Astrocyte (in vitro differentiated cells and primary cell): ENCODE measurements at regions not wholly inside any gene's neighbourhood (a gene's known extent, or its start where the extent isn't known, plus 50 kb on each side); places are given as distances from the start of the nearest gene placed in this dataset.
A peak's percentile ranks its signal among the peaks of the same experiment; 100 is the strongest.

ENCODE experiments used
- DNase-seq: peaks from one replicate; pipeline ENCODE4 v3.0.0-alpha.2; 2010; ENCODE audit warnings: low read depth
- FAIRE-seq: peaks from 2 replicates; lab custom pipeline; 2011; peaks lifted over from hg19 to GRCh38; lab: Jason Lieb, UNC
- H2AFZ ChIP-seq: 2 replicates; pipeline ENCODE4 v1.6.0; 2012; ENCODE audit warnings: low read depth, low read length, inconsistent platforms
- H3K27ac ChIP-seq: 2 replicates; pipeline ENCODE4 v1.5.1; 2011; ENCODE audit warnings: low read depth, low read length, inconsistent platforms
- H3K27me3 ChIP-seq: 2 replicates; pipeline ENCODE4 v1.6.0; 2011; ENCODE audit warnings: low read length, inconsistent platforms; ENCODE audit not compliant: insufficient read depth
- H3K36me3 ChIP-seq: 2 replicates; pipeline ENCODE4 v1.5.1; 2011; ENCODE audit warnings: low read length, inconsistent platforms; ENCODE audit not compliant: insufficient read depth
- H3K4me1 ChIP-seq: 2 replicates; pipeline ENCODE4 v1.5.1; 2011; ENCODE audit warnings: low read length, inconsistent platforms; ENCODE audit not compliant: insufficient read depth
- H3K4me2 ChIP-seq: 2 replicates; pipeline ENCODE4 v1.6.0; 2012; ENCODE audit warnings: low read length, inconsistent platforms
- H3K4me3 ChIP-seq: 2 replicates; pipeline ENCODE4 v1.5.1; 2011; ENCODE audit warnings: low read depth, mild to moderate bottlenecking, low read length, inconsistent platforms; ENCODE audit not compliant: insufficient read depth
- H3K79me2 ChIP-seq: 2 replicates; pipeline ENCODE4 v1.6.0; 2012; ENCODE audit warnings: mild to moderate bottlenecking, low read length, inconsistent platforms; ENCODE audit not compliant: insufficient read depth
- H3K9ac ChIP-seq: 2 replicates; pipeline ENCODE4 v1.6.0; 2012; ENCODE audit warnings: mild to moderate bottlenecking, low read length, inconsistent platforms
- H3K9me3 ChIP-seq: 2 replicates; pipeline ENCODE4 v1.5.1; 2012; ENCODE audit warnings: low read depth, mild to moderate bottlenecking, low read length, inconsistent platforms; ENCODE audit not compliant: insufficient read depth
- H4K20me1 ChIP-seq: 2 replicates; pipeline ENCODE4 v1.6.0; 2012; ENCODE audit warnings: low read length, inconsistent platforms; ENCODE audit not compliant: insufficient read depth
- H3K27ac Mint-ChIP-seq: one replicate; pipeline ENCODE4 v1.8.0; 2021; ENCODE audit warnings: mild to moderate bottlenecking, mixed read lengths; ENCODE audit not compliant: unreplicated experiment
- H3K27me3 Mint-ChIP-seq: one replicate; pipeline ENCODE4 v1.8.0; 2021; ENCODE audit warnings: low read depth, mixed read lengths; ENCODE audit not compliant: unreplicated experiment
- H3K36me3 Mint-ChIP-seq: one replicate; pipeline ENCODE4 v1.8.0; 2021; ENCODE audit warnings: low read depth, mixed read lengths; ENCODE audit not compliant: unreplicated experiment
- H3K4me1 Mint-ChIP-seq: one replicate; pipeline ENCODE4 v1.8.0; 2021; ENCODE audit warnings: low read depth, mixed read lengths; ENCODE audit not compliant: unreplicated experiment
- H3K4me3 Mint-ChIP-seq: one replicate; pipeline ENCODE4 v1.8.0; 2021; ENCODE audit warnings: mild to moderate bottlenecking, moderate library complexity, mixed read lengths; ENCODE audit not compliant: unreplicated experiment
- H3K9me3 Mint-ChIP-seq: one replicate; pipeline ENCODE4 v1.8.0; 2021; ENCODE audit warnings: mild to moderate bottlenecking, mixed read lengths; ENCODE audit not compliant: unreplicated experiment
- EZH2 ChIP-seq: IDR thresholded peaks from 2 replicates; pipeline ENCODE4 v1.6.1; 2012; ENCODE audit warnings: mild to moderate bottlenecking, low read length, inconsistent platforms; ENCODE audit not compliant: insufficient read depth
- TF ChIP-seq, protein P1 (sequence below): IDR thresholded peaks from 2 replicates; pipeline ENCODE4 v1.5.1; 2011; ENCODE audit warnings: low read depth, mild to moderate bottlenecking, inconsistent platforms, low read length, moderate library complexity; ENCODE audit not compliant: insufficient read depth

DNA sequence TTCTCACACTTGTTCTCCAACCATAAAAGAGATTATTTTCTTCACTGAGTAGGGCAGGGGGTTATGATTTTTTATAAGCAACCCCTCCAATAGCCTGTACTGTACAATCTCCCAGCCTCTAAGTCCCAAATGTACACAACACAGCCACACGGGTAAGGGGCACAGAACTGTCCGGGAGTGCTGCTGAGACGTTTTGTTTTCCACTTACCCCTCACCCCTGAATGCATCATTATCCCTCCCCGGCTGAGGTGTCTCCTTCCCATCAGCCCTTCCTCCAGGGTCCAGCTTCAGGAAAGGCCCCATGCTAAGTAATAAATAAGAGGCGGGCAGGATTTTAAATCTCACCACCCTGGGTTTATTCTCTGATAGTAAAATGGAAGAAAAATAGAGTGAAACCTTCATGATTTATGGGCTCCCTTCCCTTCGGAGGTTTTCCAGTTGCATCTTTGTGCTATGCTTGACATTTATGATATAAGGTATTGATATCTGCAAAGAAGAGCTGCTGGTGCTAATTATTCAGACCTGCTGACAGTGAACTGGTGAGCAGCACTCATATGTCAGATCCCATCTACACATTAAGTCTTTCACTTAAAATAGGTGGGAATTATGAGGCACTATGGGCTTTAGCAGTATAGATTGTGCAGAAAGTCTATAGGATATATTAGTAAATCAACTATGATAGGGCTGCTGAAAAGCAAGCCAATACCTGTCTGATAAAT, 67.2 kb upstream of the MEGF10 start:
- FAIRE-seq (no peak), DNase-seq (no peak)
- H3K79me2 ChIP-seq, result no peaks in the 10 kb centered on the region
- H3K9me3 ChIP-seq, result no peaks in the 10 kb centered on the region
- Mint-ChIP-seq H3K4me3 (no peak overlapping the region), H3K4me1 (peaks cover 3% of the 10 kb centered on the region), H3K27me3 (no peaks in the 10 kb centered on the region), H3K9me3 (no peaks in the 10 kb centered on the region), H3K27ac (no peak overlapping the region), H3K36me3 (no peaks in the 10 kb centered on the region)
- no peak overlapping the region for H3K27ac ChIP-seq
- H2AFZ ChIP-seq, result peak overlapping the region; percentile 26
- no peaks in the 10 kb centered on the region for H3K36me3 ChIP-seq
- TF ChIP-seq EZH2, result no peak
- TF ChIP-seq, protein P1, sequence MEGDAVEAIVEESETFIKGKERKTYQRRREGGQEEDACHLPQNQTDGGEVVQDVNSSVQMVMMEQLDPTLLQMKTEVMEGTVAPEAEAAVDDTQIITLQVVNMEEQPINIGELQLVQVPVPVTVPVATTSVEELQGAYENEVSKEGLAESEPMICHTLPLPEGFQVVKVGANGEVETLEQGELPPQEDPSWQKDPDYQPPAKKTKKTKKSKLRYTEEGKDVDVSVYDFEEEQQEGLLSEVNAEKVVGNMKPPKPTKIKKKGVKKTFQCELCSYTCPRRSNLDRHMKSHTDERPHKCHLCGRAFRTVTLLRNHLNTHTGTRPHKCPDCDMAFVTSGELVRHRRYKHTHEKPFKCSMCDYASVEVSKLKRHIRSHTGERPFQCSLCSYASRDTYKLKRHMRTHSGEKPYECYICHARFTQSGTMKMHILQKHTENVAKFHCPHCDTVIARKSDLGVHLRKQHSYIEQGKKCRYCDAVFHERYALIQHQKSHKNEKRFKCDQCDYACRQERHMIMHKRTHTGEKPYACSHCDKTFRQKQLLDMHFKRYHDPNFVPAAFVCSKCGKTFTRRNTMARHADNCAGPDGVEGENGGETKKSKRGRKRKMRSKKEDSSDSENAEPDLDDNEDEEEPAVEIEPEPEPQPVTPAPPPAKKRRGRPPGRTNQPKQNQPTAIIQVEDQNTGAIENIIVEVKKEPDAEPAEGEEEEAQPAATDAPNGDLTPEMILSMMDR, result no peak
- H4K20me1 ChIP-seq, result no peaks in the 10 kb centered on the region
- peaks cover 2% of the 10 kb centered on the region for H3K27me3 ChIP-seq
- no peaks in the 10 kb centered on the region for H3K4me1 ChIP-seq
- no peak overlapping the region for H3K9ac ChIP-seq
- H3K4me3 ChIP-seq, result no peak overlapping the region
- H3K4me2 ChIP-seq, result no peak overlapping the region

DNA sequence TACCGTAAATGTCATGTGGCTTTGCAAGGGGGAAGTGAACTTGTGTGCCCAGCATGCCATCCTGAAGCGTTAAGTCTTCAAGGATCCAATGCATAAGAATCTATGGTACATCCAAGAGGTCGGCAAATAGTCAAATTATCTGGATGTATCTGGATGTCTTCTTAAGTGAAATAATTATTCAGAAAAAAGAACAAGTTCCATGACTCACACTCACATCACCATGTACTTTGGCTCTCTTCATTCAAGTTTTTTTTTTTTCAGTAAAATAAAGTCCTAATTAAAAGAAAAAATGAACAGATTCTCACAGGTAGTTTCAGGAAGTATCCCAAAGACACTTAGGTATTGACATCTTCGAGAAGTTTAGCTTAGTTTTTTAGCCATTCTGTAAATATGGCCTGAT, 62.7 kb upstream of the MEGF10 start:
- Histone ChIP-seq H4K20me1 (no peaks in the 10 kb centered on the region), H3K4me1 (peaks cover 9% of the 10 kb centered on the region), H3K79me2 (no peaks in the 10 kb centered on the region), H2AFZ (no peak overlapping the region), H3K9me3 (no peaks in the 10 kb centered on the region), H3K27ac (no peak overlapping the region), H3K36me3 (no peaks in the 10 kb centered on the region), H3K9ac (no peak overlapping the region), H3K4me2 (no peak overlapping the region), H3K4me3 (no peak overlapping the region), H3K27me3 (peaks cover 2% of the 10 kb centered on the region)
- FAIRE-seq (no peak), DNase-seq (no peak)
- Mint-ChIP-seq H3K4me1 (peaks cover 4% of the 10 kb centered on the region), H3K27ac (no peak overlapping the region), H3K9me3 (peaks cover 2% of the 10 kb centered on the region), H3K27me3 (peaks cover 5% of the 10 kb centered on the region), H3K36me3 (no peaks in the 10 kb centered on the region), H3K4me3 (no peak overlapping the region)
- TF ChIP-seq EZH2, result no peak
- TF ChIP-seq, protein P1, result no peak

DNA sequence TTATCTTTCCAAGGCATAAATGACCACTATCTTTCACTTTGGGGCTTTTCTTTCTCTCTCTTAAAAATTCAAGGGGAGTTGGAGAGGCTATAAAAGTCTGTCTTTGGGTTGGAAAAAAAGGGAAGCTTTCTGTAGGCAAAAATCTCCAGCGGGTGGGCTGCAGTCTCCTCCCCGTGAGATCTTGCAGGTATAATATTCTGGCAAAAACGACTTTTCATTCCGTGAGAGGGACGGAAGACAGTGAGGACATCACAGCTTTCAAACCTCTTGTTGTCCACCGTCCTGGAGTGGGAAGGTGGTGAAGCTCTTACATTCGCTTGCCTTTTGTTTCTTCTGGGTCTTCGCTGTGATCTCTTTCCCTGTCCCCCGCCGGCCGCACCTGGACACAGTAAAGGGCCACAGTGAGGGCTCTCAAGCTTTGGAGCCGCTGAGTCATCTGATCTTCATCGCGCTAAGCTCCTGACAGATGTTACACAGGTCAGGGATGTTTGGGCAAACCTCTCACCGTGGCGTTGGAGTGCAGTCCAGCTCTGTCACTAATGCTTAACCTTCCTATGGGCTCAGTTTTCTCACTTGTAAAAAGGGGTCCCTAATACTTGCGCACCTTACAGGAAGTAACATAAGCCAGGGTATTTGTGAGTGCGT, 61.9 kb upstream of the MEGF10 start:
- Histone ChIP-seq H3K36me3 (no peaks in the 10 kb centered on the region), H3K4me1 (peaks cover 9% of the 10 kb centered on the region), H2AFZ (peak overlapping the region; percentile 94), H3K4me3 (peak overlapping the region; percentile 66), H3K9ac (peak overlapping the region; percentile 75), H3K4me2 (peak overlapping the region; percentile 94), H4K20me1 (no peaks in the 10 kb centered on the region), H3K9me3 (no peaks in the 10 kb centered on the region), H3K27me3 (peaks cover 2% of the 10 kb centered on the region), H3K27ac (no peak overlapping the region), H3K79me2 (no peaks in the 10 kb centered on the region)
- Mint-ChIP-seq H3K4me3 (peak overlapping the region; percentile 77), H3K9me3 (peaks cover 2% of the 10 kb centered on the region), H3K4me1 (peaks cover 4% of the 10 kb centered on the region), H3K27ac (peak overlapping the region; percentile 55), H3K36me3 (no peaks in the 10 kb centered on the region), H3K27me3 (peaks cover 5% of the 10 kb centered on the region)
- FAIRE-seq, result no peak
- TF ChIP-seq EZH2, result no peak
- TF ChIP-seq, protein P1, result no peak
- DNase-seq, result no peak
